ENCODE measurements at regions not wholly inside any gene's neighbourhood (a gene's known extent, or its start where the extent isn't known, plus 50 kb on each side); places are given as distances from the start of the nearest gene placed in this dataset.

- TF ChIP-seq CTCF (IDR thresholded peaks at IDR 0.05) (no peak), EZH2phosphoT487 (IDR thresholded peaks at IDR 0.05) (no peak), EZH2 (IDR thresholded peaks at IDR 0.05) (no peak)
These were observed 422.0 kb downstream of the PLK2 start for GRCh38 chr5:58037899-58038298.
